ENCODE measurements at regions not wholly inside any gene's neighbourhood (a gene's known extent, or its start where the extent isn't known, plus 50 kb on each side); places are given as distances from the start of the nearest gene placed in this dataset.

DNA sequence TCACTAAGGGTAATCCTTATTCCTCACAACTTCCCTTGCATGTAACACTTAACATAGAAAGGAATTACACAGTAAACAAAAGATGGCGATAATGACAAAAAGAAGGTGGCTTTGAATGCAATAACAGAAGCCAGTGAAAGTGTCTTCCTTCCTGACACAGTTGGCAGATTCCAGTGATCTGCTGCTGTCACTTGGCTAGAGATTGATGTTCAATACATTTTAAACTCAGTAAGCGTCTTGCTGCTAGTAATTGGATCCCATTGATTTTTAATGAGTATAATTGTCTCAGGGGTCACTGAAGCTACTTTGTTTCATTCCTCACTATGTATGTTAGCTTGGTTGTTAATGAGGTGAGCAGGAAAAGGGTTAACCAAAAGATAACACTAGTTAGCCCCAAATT is 692.7 kb downstream of the NTRK3 start:
- Histone ChIP-seq H3K36me3 (ENCODE audit: control insufficient read depth in 1 of 2, insufficient read depth in 2 of 2, low read depth in 1 of 2, low read length in 2 of 2) (no peaks in the 10 kb centered on the region), H4K8ac (ENCODE audit: low read length) (no peak overlapping the region), H3K4me3 (ENCODE audit: insufficient read depth in 1 of 2, low read depth in 1 of 2, low read length in 2 of 2) (no peak overlapping the region), H2BK5ac (ENCODE audit: low read depth, low read length, poor library complexity, severe bottlenecking) (no peak overlapping the region), H2AFZ (ENCODE audit: low read depth, low read length) (no peak overlapping the region), H3K23ac (ENCODE audit: low read length in 2 of 2) (no peak overlapping the region), H4K91ac (ENCODE audit: low read length) (no peak overlapping the region), H3K18ac (ENCODE audit: low read depth in 1 of 2, low read length in 2 of 2) (no peak overlapping the region), H2BK120ac (ENCODE audit: low read depth, low read length) (no peak overlapping the region), H3K79me1 (replicated peaks; ENCODE audit: low read length, poor library complexity, severe bottlenecking) (no peaks in the 10 kb centered on the region), H3K27me3 (ENCODE audit: control insufficient read depth in 1 of 2, insufficient read depth in 1 of 2, low read length in 2 of 2) (peaks cover 0 to 9% of the 10 kb centered on the region in 2 experiments), H2AK5ac (ENCODE audit: low read length, severe bottlenecking) (no peak overlapping the region), H3K4me2 (ENCODE audit: low read length, poor library complexity, severe bottlenecking) (no peak overlapping the region), H3K27ac (ENCODE audit: low read length, poor library complexity, severe bottlenecking) (no peak overlapping the region), H2BK15ac (ENCODE audit: low read depth, poor library complexity, severe bottlenecking) (no peak overlapping the region), H2BK12ac (ENCODE audit: low read length in 2 of 2) (no peak overlapping the region), H3K9ac (ENCODE audit: low read length) (no peak overlapping the region), H3K4me1 (ENCODE audit: control insufficient read depth, insufficient read depth, low read depth, low read length) (no peaks in the 10 kb centered on the region), H3K9me3 (ENCODE audit: control insufficient read depth, low read length) (no peaks in the 10 kb centered on the region), H3K14ac (ENCODE audit: low read length in 2 of 2) (no peak overlapping the region), H3K4ac (ENCODE audit: low read depth in 1 of 2, low read length in 2 of 2) (no peak overlapping the region)
- DNase-seq: no peak
- 100% methylated on average over 1 of the region's 2 CpGs for WGBS

DNA sequence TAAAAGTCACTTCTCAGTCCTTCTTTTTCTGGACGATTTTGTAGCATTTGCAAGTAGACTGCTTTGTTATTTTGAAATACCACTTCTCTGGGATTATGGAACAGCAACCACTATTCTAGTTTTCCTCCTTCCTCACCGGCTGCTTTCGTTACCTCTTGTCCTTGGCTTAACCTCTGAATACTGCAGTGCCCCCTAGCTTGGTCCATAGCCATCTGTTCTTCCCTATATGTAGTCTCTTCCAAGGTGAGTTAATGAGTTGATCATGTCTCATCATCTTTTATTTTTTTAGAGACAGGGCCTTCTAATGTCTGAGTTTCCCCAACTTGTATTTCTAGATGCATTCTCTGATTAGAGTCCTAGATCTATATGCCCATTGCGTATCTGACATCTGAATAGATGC is 694.3 kb downstream of the NTRK3 start:
- H2BK120ac ChIP-seq (ENCODE audit: low read depth, low read length): no peak overlapping the region
- no peak overlapping the region for H2BK12ac ChIP-seq (ENCODE audit: low read length in 2 of 2)
- no peak overlapping the region for H4K91ac ChIP-seq (ENCODE audit: low read length)
- no peak overlapping the region for H3K14ac ChIP-seq (ENCODE audit: low read length in 2 of 2)
- no peak overlapping the region for H3K23ac ChIP-seq (ENCODE audit: low read length in 2 of 2)
- no peaks in the 10 kb centered on the region for H3K79me1 ChIP-seq (replicated peaks; ENCODE audit: low read length, poor library complexity, severe bottlenecking)
- no peak for DNase-seq
- no peak overlapping the region for H3K18ac ChIP-seq (ENCODE audit: low read depth in 1 of 2, low read length in 2 of 2)
- WGBS: 75% methylated on average over 2 of the region's 4 CpGs
- H3K4me1 ChIP-seq (ENCODE audit: control insufficient read depth, insufficient read depth, low read depth, low read length): no peaks in the 10 kb centered on the region
- H4K8ac ChIP-seq (ENCODE audit: low read length): no peak overlapping the region
- H2BK5ac ChIP-seq (ENCODE audit: low read depth, low read length, poor library complexity, severe bottlenecking): no peak overlapping the region
- H3K9me3 ChIP-seq (ENCODE audit: control insufficient read depth, low read length): no peaks in the 10 kb centered on the region
- H3K4me2 ChIP-seq (ENCODE audit: low read length, poor library complexity, severe bottlenecking): no peak overlapping the region
- no peak overlapping the region for H3K4ac ChIP-seq (ENCODE audit: low read depth in 1 of 2, low read length in 2 of 2)
- H2AFZ ChIP-seq (ENCODE audit: low read depth, low read length): no peak overlapping the region
- H3K27ac ChIP-seq (ENCODE audit: low read length, poor library complexity, severe bottlenecking): no peak overlapping the region
- H3K27me3 ChIP-seq (ENCODE audit: control insufficient read depth in 1 of 2, insufficient read depth in 1 of 2, low read length in 2 of 2): peaks cover 0 to 9% of the 10 kb centered on the region in 2 experiments
- no peaks in the 10 kb centered on the region for H3K36me3 ChIP-seq (ENCODE audit: control insufficient read depth in 1 of 2, insufficient read depth in 2 of 2, low read depth in 1 of 2, low read length in 2 of 2)
- H3K4me3 ChIP-seq (ENCODE audit: insufficient read depth in 1 of 2, low read depth in 1 of 2, low read length in 2 of 2): no peak overlapping the region
- H2AK5ac ChIP-seq (ENCODE audit: low read length, severe bottlenecking): no peak overlapping the region
- H2BK15ac ChIP-seq (ENCODE audit: low read depth, poor library complexity, severe bottlenecking): no peak overlapping the region
- no peak overlapping the region for H3K9ac ChIP-seq (ENCODE audit: low read length)

DNA sequence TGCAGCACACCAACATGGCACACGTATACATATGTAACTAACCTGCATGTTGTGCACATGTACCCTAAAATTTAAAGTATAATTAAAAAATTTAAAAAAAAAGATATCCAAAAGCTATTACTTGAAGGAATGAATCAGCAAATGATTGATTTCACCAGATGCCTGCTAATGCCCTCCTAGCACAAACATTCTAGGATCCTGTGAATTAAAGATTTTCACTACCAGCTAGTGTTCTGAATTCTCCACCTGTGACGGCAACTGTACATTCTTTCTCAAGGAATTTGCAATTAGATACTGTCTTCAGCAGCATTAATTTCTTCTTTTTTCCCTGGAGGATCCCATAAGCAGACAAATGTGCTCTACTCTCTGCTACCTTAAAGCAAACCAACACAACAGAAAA is 694.9 kb downstream of the NTRK3 start:
- Histone ChIP-seq H3K27ac (ENCODE audit: low read length, poor library complexity, severe bottlenecking) (no peak overlapping the region), H2BK15ac (ENCODE audit: low read depth, poor library complexity, severe bottlenecking) (no peak overlapping the region), H3K79me1 (replicated peaks; ENCODE audit: low read length, poor library complexity, severe bottlenecking) (no peaks in the 10 kb centered on the region), H2BK12ac (ENCODE audit: low read length in 2 of 2) (no peak overlapping the region), H3K4me3 (ENCODE audit: insufficient read depth in 1 of 2, low read depth in 1 of 2, low read length in 2 of 2) (no peak overlapping the region), H3K18ac (ENCODE audit: low read depth in 1 of 2, low read length in 2 of 2) (no peak overlapping the region), H3K9ac (ENCODE audit: low read length) (no peak overlapping the region), H3K14ac (ENCODE audit: low read length in 2 of 2) (no peak overlapping the region), H3K9me3 (ENCODE audit: control insufficient read depth, low read length) (no peaks in the 10 kb centered on the region), H3K27me3 (ENCODE audit: control insufficient read depth in 1 of 2, insufficient read depth in 1 of 2, low read length in 2 of 2) (peaks cover 0 to 9% of the 10 kb centered on the region in 2 experiments), H2BK120ac (ENCODE audit: low read depth, low read length) (no peak overlapping the region), H2BK5ac (ENCODE audit: low read depth, low read length, poor library complexity, severe bottlenecking) (no peak overlapping the region), H4K8ac (ENCODE audit: low read length) (no peak overlapping the region), H3K23ac (ENCODE audit: low read length in 2 of 2) (no peak overlapping the region), H2AK5ac (ENCODE audit: low read length, severe bottlenecking) (no peak overlapping the region), H3K4ac (ENCODE audit: low read depth in 1 of 2, low read length in 2 of 2) (no peak overlapping the region), H4K91ac (ENCODE audit: low read length) (no peak overlapping the region), H3K4me2 (ENCODE audit: low read length, poor library complexity, severe bottlenecking) (no peak overlapping the region), H3K36me3 (ENCODE audit: control insufficient read depth in 1 of 2, insufficient read depth in 2 of 2, low read depth in 1 of 2, low read length in 2 of 2) (no peaks in the 10 kb centered on the region), H2AFZ (ENCODE audit: low read depth, low read length) (no peak overlapping the region), H3K4me1 (ENCODE audit: control insufficient read depth, insufficient read depth, low read depth, low read length) (no peaks in the 10 kb centered on the region)
- 96% methylated on average over 1 of the region's 2 CpGs for WGBS
- DNase-seq: no peak

DNA sequence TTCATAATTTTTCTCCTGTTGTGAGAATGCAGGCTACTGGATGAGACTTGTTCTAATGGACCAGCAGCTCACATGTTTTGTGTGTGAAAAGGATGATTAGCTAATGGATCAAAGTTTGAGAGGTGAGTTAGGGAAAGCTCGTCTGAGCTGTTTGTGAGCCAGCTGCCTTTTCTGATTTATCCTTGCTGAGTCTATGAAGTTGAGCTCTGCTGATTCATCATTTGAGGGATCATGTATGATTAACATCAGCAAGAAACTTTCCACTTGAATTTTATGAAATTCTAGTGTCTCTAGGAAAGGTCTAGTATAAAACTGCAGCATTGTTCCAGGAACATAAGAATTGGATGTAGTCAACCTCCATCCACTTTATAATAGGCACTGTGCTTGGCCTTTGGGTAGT is 698.7 kb downstream of the NTRK3 start:
- Histone ChIP-seq H3K9me3 (ENCODE audit: control insufficient read depth, low read length) (peaks cover 9% of the 10 kb centered on the region), H3K4me1 (ENCODE audit: control insufficient read depth, insufficient read depth, low read depth, low read length) (no peaks in the 10 kb centered on the region), H3K79me1 (replicated peaks; ENCODE audit: low read length, poor library complexity, severe bottlenecking) (no peaks in the 10 kb centered on the region), H3K27me3 (ENCODE audit: control insufficient read depth in 1 of 2, insufficient read depth in 1 of 2, low read length in 2 of 2) (no peaks in the 10 kb centered on the region), H3K27ac (ENCODE audit: low read length, poor library complexity, severe bottlenecking) (no peak overlapping the region), H3K18ac (ENCODE audit: low read depth in 1 of 2, low read length in 2 of 2) (no peak overlapping the region), H3K9ac (ENCODE audit: low read length) (no peak overlapping the region), H3K23ac (ENCODE audit: low read length in 2 of 2) (no peak overlapping the region), H2BK15ac (ENCODE audit: low read depth, poor library complexity, severe bottlenecking) (no peak overlapping the region), H3K36me3 (ENCODE audit: control insufficient read depth in 1 of 2, insufficient read depth in 2 of 2, low read depth in 1 of 2, low read length in 2 of 2) (no peaks in the 10 kb centered on the region), H2BK5ac (ENCODE audit: low read depth, low read length, poor library complexity, severe bottlenecking) (no peak overlapping the region), H3K4me3 (ENCODE audit: insufficient read depth in 1 of 2, low read depth in 1 of 2, low read length in 2 of 2) (no peak overlapping the region), H2AK5ac (ENCODE audit: low read length, severe bottlenecking) (no peak overlapping the region), H2AFZ (ENCODE audit: low read depth, low read length) (no peak overlapping the region), H4K8ac (ENCODE audit: low read length) (no peak overlapping the region), H3K4ac (ENCODE audit: low read depth in 1 of 2, low read length in 2 of 2) (no peak overlapping the region), H2BK12ac (ENCODE audit: low read length in 2 of 2) (no peak overlapping the region), H2BK120ac (ENCODE audit: low read depth, low read length) (no peak overlapping the region), H4K91ac (ENCODE audit: low read length) (no peak overlapping the region), H3K4me2 (ENCODE audit: low read length, poor library complexity, severe bottlenecking) (no peak overlapping the region), H3K14ac (ENCODE audit: low read length in 2 of 2) (no peak overlapping the region)
- no peak for DNase-seq
- WGBS: 54% methylated on average over 1 of the region's 1 CpG
